Spleen (tissue), 11 donors: ENCODE measurements at regions not wholly inside any gene's neighbourhood (a gene's known extent, or its start where the extent isn't known, plus 50 kb on each side); places are given as distances from the start of the nearest gene placed in this dataset.

Source experiments
- DNase-seq: peaks from one replicate; pipeline ENCODE4 v3.0.0-alpha.2; 2020
- H3K27ac ChIP-seq, 8 donors: fragments of 200-600 bp; sonication (generic) in 7 of 8; 1 replicate in 4 of 8; 2 replicates in 4 of 8; pipeline versions ENCODE4 v1.5.0 to v1.8.0; 2016 to 2021; ENCODE audit warnings: inconsistent platforms in 4 of 8, mild to moderate bottlenecking in 4 of 8, moderate library complexity in 1 of 8
- H3K27me3 ChIP-seq, 7 donors: fragments of 200-600 bp; sonication (generic) in 6 of 7; replicated peaks in 1 of 7; 1 replicate in 4 of 7; 2 replicates in 3 of 7; pipeline versions ENCODE4 v1.5.0 to v1.8.0; 2016 to 2021; ENCODE audit warnings: inconsistent platforms in 3 of 7, mild to moderate bottlenecking in 1 of 7
- H3K36me3 ChIP-seq, 6 donors: fragments of 200-600 bp; sonication (generic) in 5 of 6; 1 replicate in 4 of 6; 2 replicates in 2 of 6; pipeline versions ENCODE4 v1.5.0 to v1.8.0; 2016 to 2021; ENCODE audit warnings: inconsistent platforms in 2 of 6
- H3K4me1 ChIP-seq, 6 donors: fragments of 200-600 bp; sonication (generic) in 5 of 6; 1 replicate in 3 of 6; 2 replicates in 3 of 6; pipeline versions ENCODE4 v1.5.0 to v1.8.0; 2016 to 2021; ENCODE audit warnings: inconsistent platforms in 3 of 6
- H3K4me3 ChIP-seq, 8 donors: fragments of 200-600 bp; sonication (generic) in 7 of 8; 1 replicate in 4 of 8; 2 replicates in 4 of 8; pipeline versions ENCODE4 v1.5.0 to v1.8.0; 2016 to 2021; ENCODE audit warnings: inconsistent platforms in 4 of 8, mild to moderate bottlenecking in 4 of 8, moderate library complexity in 2 of 8
- H3K9me3 ChIP-seq, 8 donors: fragments of 200-600 bp; sonication (generic) in 7 of 8; 1 replicate in 4 of 8; 2 replicates in 4 of 8; pipeline versions ENCODE4 v1.5.0 to v1.8.0; 2016 to 2021; ENCODE audit warnings: inconsistent platforms in 4 of 8
- CTCF ChIP-seq, 11 experiments: fragments of 200-600 bp in 7 of 11; fragments of 450-650 bp in 4 of 11; sonication (generic) in 4 of 11; IDR thresholded peaks in 8 of 11; conservative IDR thresholded peaks in 3 of 11; 1 replicate in 7 of 11; 2 replicates in 4 of 11; pipeline versions ENCODE4 v1.4.0 to v1.8.0; 2016 to 2021; ENCODE audit warnings: antibody characterized with exemption in 11 of 11, inconsistent platforms in 4 of 11, mild to moderate bottlenecking in 1 of 11
- POLR2A ChIP-seq, 3 donors: fragments of 450-650 bp; IDR thresholded peaks; one replicate each; pipeline ENCODE4 v1.5.1; 2017; ENCODE audit warnings: antibody characterized with exemption in 3 of 3, mild to moderate bottlenecking in 1 of 3
- POLR2AphosphoS5 ChIP-seq, 3 donors: sonication (generic); formaldehyde crosslinking; IDR thresholded peaks; one replicate each; pipeline ENCODE4 v1.5.1; 2017; ENCODE audit warnings: antibody characterized with exemption in 3 of 3
- WGBS, 5 donors: extraction: QIAGEN DNeasy Blood & Tissue Kit in 3 of 5; methylation state at CpG; one replicate each; pipeline versions ENCODE4 v1.1.5 to v1.1.7; 2013 to 2018; 5-methylcytosine and 5-hydroxymethylcytosine counted together
- intact Hi-C: fragments of 100-400 bp; cut with DNase I; formaldehyde crosslinking; loops from one replicate; pipeline ENCODE4 v1.15.0; 2023; ENCODE audit warnings: low total_unique reads
- donor health status: healthy with polysubstance abuse.
- donor health status: DM: no; HTN: no; CAD: no; lungs with moderate emphysema.
- donor health status: DM: no; HTN: no; CAD: no.
- donor health status: Bipolar disorder and iron deficiency.
- donor health status: healthy.
- donor health status: DM: no; HTN: no; CAD: no.
- donor health status: DM: yes; HTN: yes; CAD: no.

GRCh38 chr2:240252191-240252871 is 111.9 kb upstream of the OTOS start:
- Histone ChIP-seq H3K27me3 (peaks cover 0 to 19% (median 0%) of the 10 kb centered on the region in 7 donors), H3K9me3 (no peaks in the 10 kb centered on the region), H3K4me3 (no peak overlapping the region), H3K36me3 (no peaks in the 10 kb centered on the region), H3K4me1 (peaks cover 0 to 27% (median 11%) of the 10 kb centered on the region in 6 donors), H3K27ac (peak overlapping the region in 5 of 8 donors; percentile 66 to 80 (median 74))
- 80 to 88% (median 86%) methylated on average over 15 to 20 of the region's 20 CpGs for WGBS, 5 donors
- intact Hi-C loops: no loop called here
- TF ChIP-seq CTCF (IDR thresholded peaks at IDR 0.05 in 8 of 11, conservative IDR thresholded peaks at IDR 0.05 in 3 of 11) (no peak), POLR2AphosphoS5 (IDR thresholded peaks at IDR 0.05) (no peak), POLR2A (IDR thresholded peaks at IDR 0.05) (no peak)
- DNase-seq: peak; percentile 62

- Histone ChIP-seq H3K27me3 (peaks cover 0 to 14% (median 0%) of the 10 kb centered on the region in 7 donors), H3K36me3 (no peaks in the 10 kb centered on the region), H3K27ac (peak overlapping the region in 3 of 8 donors; percentile 66 to 80 (median 78)), H3K4me3 (no peak overlapping the region), H3K4me1 (peaks cover 0 to 27% (median 11%) of the 10 kb centered on the region in 6 donors), H3K9me3 (no peaks in the 10 kb centered on the region)
- DNase-seq: peak; percentile 64
- 86 to 96% (median 88%) methylated on average over 12 to 15 of the region's 15 CpGs for WGBS, 5 donors
- TF ChIP-seq POLR2A (IDR thresholded peaks at IDR 0.05) (no peak), CTCF (IDR thresholded peaks at IDR 0.05 in 8 of 11, conservative IDR thresholded peaks at IDR 0.05 in 3 of 11) (no peak), POLR2AphosphoS5 (IDR thresholded peaks at IDR 0.05) (no peak)
- intact Hi-C loops: no loop called here
Observed at GRCh38 chr2:240252872-240253511, 112.5 kb upstream of the OTOS start.

GRCh38 chr2:240253583-240254145 is 113.2 kb upstream of the OTOS start:
- no peak for DNase-seq
- peaks cover 0 to 11% (median 0%) of the 10 kb centered on the region in 7 donors for H3K27me3 ChIP-seq
- no peaks in the 10 kb centered on the region for H3K36me3 ChIP-seq
- intact Hi-C loops: no loop called here
- peaks cover 0 to 27% (median 12%) of the 10 kb centered on the region in 6 donors for H3K4me1 ChIP-seq
- no peak for TF ChIP-seq POLR2A (IDR thresholded peaks at IDR 0.05)
- no peak for TF ChIP-seq CTCF (IDR thresholded peaks at IDR 0.05 in 8 of 11, conservative IDR thresholded peaks at IDR 0.05 in 3 of 11)
- TF ChIP-seq POLR2AphosphoS5 (IDR thresholded peaks at IDR 0.05): no peak
- H3K27ac ChIP-seq: no peak overlapping the region
- H3K4me3 ChIP-seq: no peak overlapping the region
- H3K9me3 ChIP-seq: no peaks in the 10 kb centered on the region
- 63 to 80% (median 71%) methylated on average over 8 to 10 of the region's 10 CpGs for WGBS, 5 donors
